Right lobe of liver (tissue), 4 donors: ENCODE measurements at regions not wholly inside any gene's neighbourhood (a gene's known extent, or its start where the extent isn't known, plus 50 kb on each side); places are given as distances from the start of the nearest gene placed in this dataset.

Source experiments
- CTCF ChIP-seq, 4 donors: fragments of 200-600 bp in 3 of 4; fragments of 450-650 bp in 1 of 4; IDR thresholded peaks; one replicate each; pipeline versions ENCODE4 v1.5.1 to v1.8.0; 2016 to 2022; ENCODE audit warnings: antibody characterized with exemption in 4 of 4, mild to moderate bottlenecking in 2 of 4
- POLR2A ChIP-seq: fragments of 450-650 bp; IDR thresholded peaks from one replicate; pipeline ENCODE4 v1.6.1; 2017; ENCODE audit warnings: antibody characterized with exemption, mild to moderate bottlenecking
- donor health status: DM: no; HTN: no; CAD: no.
- donor health status: DM: no; HTN: no; CAD: no.
- donor health status: DM: no; HTN: yes; CAD: no.

GRCh38 chr3:105982207-105982606, 113.4 kb upstream of the CBLB start:
- TF ChIP-seq POLR2A (no peak), CTCF (IDR thresholded peaks at IDR 0.05) (no peak)
